HG02973 (cell line): ENCODE measurements at regions not wholly inside any gene's neighbourhood (a gene's known extent, or its start where the extent isn't known, plus 50 kb on each side); places are given as distances from the start of the nearest gene placed in this dataset.
A peak's percentile ranks its signal among the peaks of the same experiment; 100 is the strongest.
"Not testable (repeated sequence)": the region's sequence is repeated elsewhere in the genome, so short reads cannot be mapped to it uniquely, and the experiment has no call there.

Experiments
- ATAC-seq: cut with Tn5 transposase; IDR thresholded peaks from one replicate; pipeline ENCODE4 v1.9.1; 2021; ENCODE audit warnings: moderate library complexity; ENCODE audit not compliant: unreplicated experiment

GRCh38 chr2:36168115-36168514 lies 187.5 kb upstream of the CRIM1 start:
- no peak for ATAC-seq

GRCh38 chr2:36165132-36165531 lies 190.4 kb upstream of the CRIM1 start:
- no peak for ATAC-seq

- peak; percentile 64 for ATAC-seq
Observed at GRCh38 chr2:36163520-36164254, 191.9 kb upstream of the CRIM1 start.

GRCh38 chr2:36157093-36157492 lies 198.5 kb upstream of the CRIM1 start:
- ATAC-seq: not testable (repeated sequence)

DNA sequence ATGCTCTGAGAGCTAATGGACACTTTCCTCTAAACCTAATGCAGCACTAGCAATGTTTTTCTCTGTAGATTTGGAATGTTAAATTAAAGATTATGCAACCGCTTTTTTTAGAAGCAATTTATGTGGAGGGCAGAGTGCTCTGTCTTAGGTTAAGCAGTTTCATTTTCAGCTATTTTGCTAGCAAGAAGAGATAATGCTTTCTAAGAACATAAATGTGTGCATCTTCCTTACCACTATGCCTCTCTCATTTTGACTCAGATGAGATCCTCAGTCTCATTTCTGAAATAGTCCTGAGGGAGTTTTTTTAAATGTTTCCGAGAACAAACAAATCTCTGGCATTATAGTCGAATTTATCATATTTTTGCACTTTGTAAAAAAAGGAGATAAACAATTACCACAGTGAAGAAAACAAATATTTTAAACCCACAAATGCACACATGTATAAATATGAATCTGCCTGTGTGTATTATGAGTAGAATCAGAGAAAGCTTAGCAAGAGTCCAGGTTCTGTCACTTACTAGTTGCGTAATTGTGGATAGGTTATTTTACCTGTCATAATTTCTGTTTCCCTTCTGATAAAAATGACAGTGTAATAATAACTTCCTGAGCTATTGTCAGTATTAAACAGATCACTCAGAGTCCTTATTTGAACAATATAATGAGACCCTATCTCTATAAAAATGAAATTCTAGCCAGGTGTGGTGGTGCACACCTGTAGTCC lies 207.7 kb upstream of the CRIM1 start:
- ATAC-seq: peak; percentile 97

DNA sequence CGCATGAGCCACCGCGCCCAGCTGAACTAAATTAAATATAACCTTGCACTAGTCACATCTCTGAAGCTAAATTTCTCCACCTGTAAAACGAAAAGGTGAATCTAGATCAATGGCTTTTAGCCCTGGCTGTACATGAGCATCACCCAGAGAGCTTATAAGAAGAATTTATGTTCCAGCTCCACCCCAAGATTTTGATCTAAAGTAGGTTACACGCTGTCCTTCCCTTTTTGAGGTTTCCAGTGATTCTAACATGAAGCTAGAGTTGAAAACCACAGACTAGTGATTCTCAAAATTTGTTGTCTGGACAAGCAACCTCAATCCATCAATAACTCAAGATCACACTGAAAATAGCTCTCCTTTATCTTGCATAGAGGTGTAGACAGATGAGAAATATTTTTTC lies 208.8 kb upstream of the CRIM1 start:
- ATAC-seq: no peak

GRCh38 chr2:36140391-36140790 lies 215.2 kb upstream of the CRIM1 start:
- ATAC-seq: no peak

- ATAC-seq: no peak
Observed at GRCh38 chr2:36137612-36138011, 218.0 kb upstream of the CRIM1 start.

- no peak for ATAC-seq
Observed at GRCh38 chr2:36134281-36134680, 221.3 kb upstream of the CRIM1 start.

GRCh38 chr2:36128359-36128758 lies 227.2 kb upstream of the CRIM1 start:
- ATAC-seq: no peak

DNA sequence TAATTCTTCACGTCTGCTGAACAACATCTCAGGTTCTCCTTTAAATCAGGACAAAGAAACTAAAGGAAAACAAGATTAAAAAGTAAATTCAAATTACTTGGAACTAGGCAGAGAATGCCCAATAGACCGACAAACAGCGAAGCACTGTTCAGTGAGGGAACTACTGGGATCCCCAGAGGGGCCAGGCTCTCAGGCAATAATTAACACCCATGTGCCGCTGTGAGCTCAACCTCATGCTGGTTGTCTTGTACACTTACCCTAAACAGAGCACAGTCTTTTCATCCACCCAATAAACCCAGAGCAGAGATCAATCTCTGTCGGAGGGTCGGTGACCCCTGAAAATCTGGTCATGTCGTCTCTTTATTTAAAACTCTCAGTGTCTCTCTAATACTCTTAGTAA lies 229.9 kb upstream of the CRIM1 start:
- ATAC-seq: no peak

DNA sequence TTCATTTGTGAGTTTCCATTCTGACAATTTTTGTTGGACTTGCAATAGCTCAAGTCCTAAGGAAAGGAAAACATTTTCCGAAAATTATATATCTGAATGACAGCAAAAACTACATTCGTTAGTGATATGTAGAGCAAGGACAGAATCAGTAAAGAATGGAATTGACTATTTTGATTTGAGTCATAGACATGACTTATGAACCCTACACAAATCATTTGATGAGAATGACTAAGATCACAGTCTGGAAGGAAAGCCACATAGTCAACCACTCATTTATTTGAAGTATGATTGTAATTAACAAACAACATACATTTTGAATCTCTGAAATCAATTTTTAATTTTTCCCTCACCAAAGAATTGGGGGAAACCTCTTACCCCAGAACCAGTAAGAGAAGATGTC lies 231.6 kb upstream of the CRIM1 start:
- no peak for ATAC-seq

DNA sequence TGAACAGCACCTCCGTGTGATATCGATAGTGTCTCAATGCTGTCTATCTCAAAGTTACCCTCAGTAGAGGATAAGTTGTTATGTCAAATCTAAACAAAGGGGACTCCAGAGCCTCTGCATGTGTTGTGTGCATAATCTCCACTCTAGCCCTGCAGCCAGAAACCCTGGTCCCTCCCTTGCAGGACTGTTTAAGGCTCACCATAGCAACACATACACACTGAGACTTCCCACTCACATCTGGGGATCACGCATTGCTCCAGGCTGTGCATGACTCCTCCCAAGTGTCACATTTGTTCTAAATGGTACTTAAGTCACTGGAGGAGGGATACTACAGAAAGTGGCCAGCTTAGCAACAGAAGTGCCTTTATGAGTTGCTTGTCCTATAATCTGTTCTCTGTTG lies 258.6 kb upstream of the CRIM1 start:
- no peak for ATAC-seq

DNA sequence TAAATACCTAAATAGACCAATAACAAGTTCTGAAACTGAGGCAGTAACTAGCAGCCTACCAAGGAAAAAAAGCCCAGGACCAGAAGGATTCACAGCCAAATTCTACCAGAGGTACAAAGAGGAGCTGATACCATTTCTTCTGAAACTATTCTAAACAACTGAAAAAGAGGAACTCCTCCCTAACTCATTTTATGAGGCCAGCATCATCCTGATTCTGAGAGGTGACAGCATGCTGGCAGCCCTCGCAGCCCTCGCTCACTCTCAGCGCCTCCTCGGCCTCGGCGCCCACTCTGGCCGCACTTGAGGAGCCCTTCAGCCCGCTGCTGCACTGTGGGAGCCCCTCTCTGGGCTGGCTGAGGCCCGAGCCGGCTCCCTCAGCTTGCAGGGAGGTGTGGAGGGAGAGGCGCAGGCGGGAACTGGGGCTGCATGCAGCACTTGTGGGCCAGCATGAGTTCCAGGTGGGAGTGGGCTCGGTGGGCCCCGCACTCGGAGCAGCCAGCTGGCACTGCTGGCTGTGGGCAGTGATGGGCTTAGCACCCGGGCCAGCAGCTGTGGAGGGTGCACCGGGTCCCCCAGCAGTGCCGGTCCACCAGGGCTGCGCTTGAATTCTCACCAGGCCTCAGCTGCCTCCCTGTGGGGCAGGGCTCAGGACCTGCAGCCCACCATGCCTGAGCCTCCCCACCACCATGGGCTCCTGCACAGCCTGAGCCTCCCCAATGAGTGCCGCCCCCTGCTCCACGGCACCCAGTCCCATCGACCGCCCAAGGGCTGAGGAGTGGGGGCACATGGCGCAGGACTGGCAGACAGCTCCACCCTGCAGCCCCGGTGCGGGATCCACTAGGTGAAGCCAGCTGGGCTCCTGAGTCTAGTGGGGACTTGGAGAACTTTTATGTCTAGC lies 263.5 kb upstream of the CRIM1 start:
- not testable (repeated sequence) for ATAC-seq

DNA sequence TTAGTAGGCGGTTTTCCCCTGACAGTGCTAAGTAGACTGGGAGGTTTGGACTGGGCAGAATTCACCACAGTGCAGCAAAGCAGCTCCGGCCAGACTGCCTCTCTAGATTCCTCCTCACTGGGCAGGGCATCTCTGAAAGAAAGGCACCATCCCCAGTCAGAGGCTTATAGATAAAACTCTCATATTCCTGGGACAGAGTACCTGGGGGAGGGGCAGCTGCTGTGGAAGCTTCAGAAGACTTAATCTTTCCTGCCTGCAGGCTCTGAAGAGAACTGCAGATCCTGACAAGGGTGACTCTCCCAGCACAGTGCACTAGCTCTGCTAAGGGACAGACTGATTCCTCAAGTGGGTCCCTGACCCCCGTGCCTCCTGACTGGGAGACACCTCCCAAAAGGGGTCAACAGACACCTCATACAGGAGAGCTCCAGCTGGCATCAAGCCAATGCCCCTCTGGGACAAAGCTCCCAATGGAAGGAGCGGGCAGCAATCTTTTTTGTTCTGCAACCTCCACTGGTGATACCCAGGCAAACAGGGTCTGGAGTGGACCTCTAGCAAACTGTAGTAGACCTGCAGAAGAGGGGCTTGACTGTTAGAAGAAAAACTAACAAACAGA lies 266.8 kb upstream of the CRIM1 start:
- no peak for ATAC-seq

DNA sequence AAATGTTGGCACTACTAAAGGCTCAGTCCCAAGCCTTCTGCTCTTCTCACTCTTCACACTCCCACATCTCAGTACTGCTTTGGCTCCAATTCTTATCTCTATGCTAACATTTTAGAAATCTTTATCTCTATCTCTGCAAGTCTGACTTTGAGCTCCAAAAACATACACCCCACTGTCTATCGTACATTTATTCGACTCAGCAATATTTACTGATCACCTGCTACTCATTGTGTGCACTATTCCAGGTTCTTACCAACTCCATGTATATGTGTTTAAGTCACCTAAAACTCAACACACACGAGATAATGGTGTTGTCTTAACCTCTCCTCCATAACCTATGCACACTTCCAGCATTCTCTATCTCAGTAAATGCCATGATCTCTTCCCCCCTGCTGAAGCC lies 268.2 kb upstream of the CRIM1 start:
- ATAC-seq: no peak

DNA sequence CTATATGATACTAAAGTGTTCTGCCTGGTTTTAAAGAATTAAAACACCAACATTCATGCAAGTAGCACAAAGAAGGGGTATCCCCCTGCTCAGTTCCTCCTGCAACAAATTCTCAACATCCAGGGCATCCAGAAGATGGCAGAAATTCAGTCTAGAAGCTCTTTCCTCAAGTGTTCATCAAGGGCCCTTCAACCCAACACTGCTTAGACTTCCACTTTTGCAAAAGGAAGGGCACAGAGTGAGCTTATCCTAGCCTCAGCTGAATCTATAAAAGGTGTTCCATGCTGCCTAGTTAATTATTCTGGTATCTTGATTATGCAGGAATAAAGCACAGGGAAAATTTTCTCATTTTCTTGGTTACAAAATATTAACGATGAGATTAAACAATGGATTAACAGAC lies 275.8 kb upstream of the CRIM1 start:
- no peak for ATAC-seq

GRCh38 chr2:36074008-36074407 lies 281.6 kb upstream of the CRIM1 start:
- ATAC-seq: no peak

- no peak for ATAC-seq
Observed at GRCh38 chr2:36071698-36072097, 283.9 kb upstream of the CRIM1 start.

DNA sequence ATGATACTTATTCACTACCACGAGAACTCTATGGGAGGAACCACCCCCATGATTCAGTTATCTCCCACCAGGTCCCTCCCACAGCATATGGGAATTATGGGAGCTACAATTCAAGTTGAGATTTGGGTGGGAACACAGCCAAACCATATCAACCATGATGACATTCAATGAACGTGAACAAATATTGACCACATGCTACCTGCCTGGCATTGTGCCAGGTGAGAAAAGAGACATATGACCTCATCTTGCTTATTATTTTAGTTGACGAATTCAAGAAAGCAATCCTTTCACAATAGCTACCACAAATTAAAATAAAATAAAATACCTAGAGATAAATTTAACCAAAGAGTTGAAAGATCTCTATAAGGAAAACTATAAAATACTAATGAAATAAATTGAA lies 286.5 kb upstream of the CRIM1 start:
- ATAC-seq: no peak

GRCh38 chr2:36068086-36068485 lies 287.5 kb upstream of the CRIM1 start:
- ATAC-seq: no peak
